Lower leg skin (tissue), 4 donors: ENCODE measurements at regions not wholly inside any gene's neighbourhood (a gene's known extent, or its start where the extent isn't known, plus 50 kb on each side); places are given as distances from the start of the nearest gene placed in this dataset.

Source experiments
- DNase-seq, 2 donors: peaks; one replicate each; pipeline ENCODE4 v3.0.0-alpha.2; 2019; ENCODE audit warnings: low spot score in 2 of 2
- H3K4me3 ChIP-seq: fragments of 200-600 bp; sonication (generic); 2 replicates; pipeline ENCODE4 v1.5.1; 2017; ENCODE audit warnings: mild to moderate bottlenecking, low read depth; ENCODE audit not compliant: poor library complexity, severe bottlenecking
- POLR2A ChIP-seq, 2 donors: fragments of 450-650 bp; IDR thresholded peaks; one replicate each; pipeline ENCODE4 v1.6.1; 2016 to 2017; ENCODE audit warnings: antibody characterized with exemption in 2 of 2, mild to moderate bottlenecking in 1 of 2, moderate library complexity in 1 of 2
- WGBS, 2 donors: methylation state at CpG; one replicate each; pipeline ENCODE4 v1.1.5; 2018; 5-methylcytosine and 5-hydroxymethylcytosine counted together
- intact Hi-C: fragments of 100-400 bp; cut with DNase I; formaldehyde crosslinking; loops from one replicate; pipeline ENCODE4 v1.15.0; 2023; ENCODE audit warnings: low total_unique reads
- TF ChIP-seq, protein P1 (sequence below), 3 donors: fragments of 450-650 bp; IDR thresholded peaks; one replicate each; pipeline ENCODE4 v1.5.1; 2016; ENCODE audit warnings: antibody characterized with exemption in 3 of 3, mild to moderate bottlenecking in 3 of 3, moderate library complexity in 2 of 3

DNA sequence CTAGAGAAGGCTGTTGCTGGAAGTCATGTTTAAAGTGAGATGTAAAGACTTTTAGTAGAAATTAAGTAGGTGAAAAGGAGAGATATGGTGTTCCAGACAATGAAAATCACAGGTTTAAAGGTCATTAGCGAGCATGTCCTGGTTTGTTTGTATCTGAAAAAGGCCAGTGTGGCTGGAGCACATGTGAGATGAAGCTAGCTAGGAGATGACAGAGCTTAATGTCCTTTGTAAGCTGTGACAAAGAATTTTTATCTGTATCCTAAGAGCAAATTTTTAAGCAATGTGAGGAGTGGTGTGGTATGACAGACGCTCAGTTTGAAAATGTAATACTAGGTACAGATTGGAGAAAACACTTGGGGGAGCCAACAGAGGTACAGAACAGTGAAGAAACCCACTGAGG lies 567.2 kb upstream of the ARRDC3 start:
- intact Hi-C loops = no loop called here
- no peak overlapping the region for H3K4me3 ChIP-seq
- 82 to 87% methylated on average over 2 of the region's 2 CpGs for WGBS, 2 donors
- no peak for DNase-seq
- TF ChIP-seq, protein P1, sequence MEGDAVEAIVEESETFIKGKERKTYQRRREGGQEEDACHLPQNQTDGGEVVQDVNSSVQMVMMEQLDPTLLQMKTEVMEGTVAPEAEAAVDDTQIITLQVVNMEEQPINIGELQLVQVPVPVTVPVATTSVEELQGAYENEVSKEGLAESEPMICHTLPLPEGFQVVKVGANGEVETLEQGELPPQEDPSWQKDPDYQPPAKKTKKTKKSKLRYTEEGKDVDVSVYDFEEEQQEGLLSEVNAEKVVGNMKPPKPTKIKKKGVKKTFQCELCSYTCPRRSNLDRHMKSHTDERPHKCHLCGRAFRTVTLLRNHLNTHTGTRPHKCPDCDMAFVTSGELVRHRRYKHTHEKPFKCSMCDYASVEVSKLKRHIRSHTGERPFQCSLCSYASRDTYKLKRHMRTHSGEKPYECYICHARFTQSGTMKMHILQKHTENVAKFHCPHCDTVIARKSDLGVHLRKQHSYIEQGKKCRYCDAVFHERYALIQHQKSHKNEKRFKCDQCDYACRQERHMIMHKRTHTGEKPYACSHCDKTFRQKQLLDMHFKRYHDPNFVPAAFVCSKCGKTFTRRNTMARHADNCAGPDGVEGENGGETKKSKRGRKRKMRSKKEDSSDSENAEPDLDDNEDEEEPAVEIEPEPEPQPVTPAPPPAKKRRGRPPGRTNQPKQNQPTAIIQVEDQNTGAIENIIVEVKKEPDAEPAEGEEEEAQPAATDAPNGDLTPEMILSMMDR (IDR thresholded peaks at IDR 0.05) = no peak
- TF ChIP-seq POLR2A (IDR thresholded peaks at IDR 0.05) = no peak

DNA sequence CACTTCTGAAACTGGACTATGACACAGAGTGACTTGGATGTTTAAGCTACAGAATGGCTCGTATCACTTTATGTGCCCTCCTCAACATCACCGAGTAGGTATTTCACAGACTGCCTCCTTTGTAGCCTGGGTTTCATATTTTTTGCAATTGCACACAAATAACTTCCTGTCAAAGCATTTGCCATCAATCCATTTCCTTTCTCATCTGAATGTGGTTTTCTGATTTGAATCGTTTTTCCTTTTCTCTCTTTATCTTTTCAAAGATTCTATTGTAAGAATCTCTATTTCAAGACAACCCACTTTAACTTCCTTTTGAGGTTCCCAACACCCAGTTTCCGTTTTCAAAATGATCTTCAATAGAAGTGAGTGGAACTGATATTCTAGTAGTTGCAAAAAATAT lies 563.8 kb upstream of the ARRDC3 start:
- H3K4me3 ChIP-seq = no peak overlapping the region

DNA sequence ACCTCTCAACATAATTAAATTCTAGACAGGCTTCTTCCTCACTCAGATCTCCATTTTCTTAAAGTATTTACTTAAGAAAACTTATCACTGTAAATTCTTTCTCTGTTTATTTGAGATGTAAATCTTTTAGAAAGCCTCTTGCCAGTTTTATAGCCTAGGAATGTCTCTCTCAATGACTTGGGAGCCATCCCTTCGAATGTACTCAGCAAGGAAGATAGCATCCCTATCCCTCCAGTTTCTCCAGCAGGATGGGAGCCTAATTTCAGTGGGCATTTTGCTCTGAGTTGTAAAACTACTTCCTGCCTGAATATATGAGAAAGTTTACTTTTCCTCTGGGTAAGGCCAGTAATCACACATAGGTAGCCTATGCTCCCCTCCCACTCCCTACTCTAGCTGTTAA lies 558.5 kb upstream of the ARRDC3 start:
- WGBS, 2 donors = 36 to 52% methylated on average over 1 of the region's 1 CpG
- intact Hi-C loops = no loop called here
- TF ChIP-seq, protein P1 (IDR thresholded peaks at IDR 0.05) = no peak
- no peak for TF ChIP-seq POLR2A (IDR thresholded peaks at IDR 0.05)
- no peak overlapping the region for H3K4me3 ChIP-seq
- no peak for DNase-seq

More for the DNA sequence above, 563.8 kb upstream of the ARRDC3 start:
- no peak for DNase-seq
- WGBS, 2 donors = 66 to 72% methylated on average over 4 of the region's 4 CpGs
- no peak for TF ChIP-seq POLR2A (IDR thresholded peaks at IDR 0.05)
- intact Hi-C loops = no loop called here

DNA sequence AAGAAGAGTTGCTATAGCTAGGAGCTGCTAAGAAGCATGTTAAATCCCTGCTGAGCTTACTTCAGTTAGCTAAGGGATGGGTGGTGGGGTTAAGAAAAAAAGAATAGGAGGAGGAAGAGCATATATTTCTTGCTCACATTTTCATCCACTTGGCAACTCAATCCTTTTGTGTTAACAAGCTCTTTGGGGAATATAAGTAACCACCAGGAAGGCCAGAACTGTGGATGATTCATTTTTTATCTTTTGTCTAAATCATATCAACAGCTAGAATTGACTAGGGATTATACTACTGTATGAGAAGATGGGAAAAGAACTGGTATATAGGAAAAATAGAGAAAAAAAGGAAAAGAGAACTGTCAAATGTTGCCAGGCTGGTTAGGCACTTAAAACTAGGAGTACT lies 555.3 kb upstream of the ARRDC3 start:
- intact Hi-C loops = no loop called here
- TF ChIP-seq POLR2A (IDR thresholded peaks at IDR 0.05) = no peak
- TF ChIP-seq, protein P1 (IDR thresholded peaks at IDR 0.05) = no peak
- DNase-seq = no peak
- H3K4me3 ChIP-seq = no peak overlapping the region

DNA sequence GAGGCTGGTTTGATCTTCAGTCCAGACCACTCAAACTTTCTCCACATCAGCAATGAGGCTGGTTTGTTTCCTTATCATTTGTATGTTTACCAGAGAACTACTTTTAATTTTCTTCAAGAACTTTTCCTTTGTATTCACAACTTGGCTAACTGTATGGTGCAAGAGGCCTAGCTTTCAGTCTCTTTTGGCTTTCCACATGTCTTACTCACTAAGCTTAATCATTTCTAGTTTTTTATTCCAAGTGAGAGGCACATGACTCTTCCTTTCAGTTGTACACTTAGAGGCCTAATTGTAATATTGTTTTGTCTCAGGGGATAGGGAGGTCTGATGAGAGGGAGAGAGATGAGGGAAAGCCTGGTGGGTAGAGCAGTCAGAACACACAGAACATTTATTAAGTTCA lies 554.0 kb upstream of the ARRDC3 start:
- no peak for TF ChIP-seq POLR2A (IDR thresholded peaks at IDR 0.05)
- TF ChIP-seq, protein P1 (IDR thresholded peaks at IDR 0.05) = no peak
- DNase-seq = no peak
- no peak overlapping the region for H3K4me3 ChIP-seq
- intact Hi-C loops = no loop called here

DNA sequence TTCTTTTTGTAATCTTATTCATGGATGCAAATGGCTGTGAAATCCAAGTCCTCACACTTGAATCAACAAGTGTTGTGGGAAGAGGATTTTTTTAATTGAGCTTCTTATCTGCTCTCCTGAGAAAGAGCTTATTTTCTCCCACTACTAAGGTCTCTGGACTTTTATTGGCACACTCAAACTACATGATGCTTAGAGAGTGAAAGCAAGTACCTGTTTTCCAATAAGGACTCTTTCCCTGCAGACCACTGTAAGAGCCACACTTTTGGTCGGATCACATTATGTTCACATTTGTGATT lies 546.4 kb upstream of the ARRDC3 start:
- no peak overlapping the region for H3K4me3 ChIP-seq
- 77 to 86% methylated on average over 1 of the region's 1 CpG for WGBS, 2 donors
- intact Hi-C loops = no loop called here
- no peak for TF ChIP-seq POLR2A (IDR thresholded peaks at IDR 0.05)
- TF ChIP-seq, protein P1 (IDR thresholded peaks at IDR 0.05) = no peak
- no peak for DNase-seq
